ENCODE measurements at regions not wholly inside any gene's neighbourhood (a gene's known extent, or its start where the extent isn't known, plus 50 kb on each side); places are given as distances from the start of the nearest gene placed in this dataset.
"Not testable (repeated sequence)": the region's sequence is repeated elsewhere in the genome, so short reads cannot be mapped to it uniquely, and the experiment has no call there.

GRCh38 chr7:79775911-79776310, 322.4 kb upstream of the MAGI2 start:
- DNase-seq, result no peak

GRCh38 chr7:79774150-79774549, 320.7 kb upstream of the MAGI2 start:
- no peak for DNase-seq

GRCh38 chr7:79770970-79771369, 317.5 kb upstream of the MAGI2 start:
- no peak for DNase-seq

GRCh38 chr7:79770063-79770462, 316.6 kb upstream of the MAGI2 start:
- no peak for DNase-seq

- not testable (repeated sequence) for DNase-seq
Observed at GRCh38 chr7:79767876-79768560, 314.6 kb upstream of the MAGI2 start.

GRCh38 chr7:79767192-79767591, 313.7 kb upstream of the MAGI2 start:
- not testable (repeated sequence) for DNase-seq

GRCh38 chr7:79761876-79762429, 308.5 kb upstream of the MAGI2 start:
- no peak for DNase-seq

- DNase-seq, result not testable (repeated sequence)
Observed at GRCh38 chr7:79750941-79751340, 297.5 kb upstream of the MAGI2 start.

GRCh38 chr7:79749856-79750255, 296.4 kb upstream of the MAGI2 start:
- no peak for DNase-seq

GRCh38 chr7:79741684-79742083, 288.2 kb upstream of the MAGI2 start:
- DNase-seq, result no peak

GRCh38 chr7:79740076-79740475, 286.6 kb upstream of the MAGI2 start:
- DNase-seq, result no peak

- not testable (repeated sequence) for DNase-seq
Observed at GRCh38 chr7:79739036-79739709, 285.7 kb upstream of the MAGI2 start.

- DNase-seq, result no peak
Observed at GRCh38 chr7:79736418-79736817, 283.0 kb upstream of the MAGI2 start.

GRCh38 chr7:79735012-79735411, 281.5 kb upstream of the MAGI2 start:
- DNase-seq, result no peak

- DNase-seq, result no peak
Observed at GRCh38 chr7:79734181-79734580, 280.7 kb upstream of the MAGI2 start.

GRCh38 chr7:79732535-79732934, 279.1 kb upstream of the MAGI2 start:
- no peak for DNase-seq

GRCh38 chr7:79730971-79731370, 277.5 kb upstream of the MAGI2 start:
- no peak for DNase-seq

- no peak for DNase-seq
Observed at GRCh38 chr7:79723833-79724618, 270.6 kb upstream of the MAGI2 start.

- DNase-seq, result no peak
Observed at GRCh38 chr7:79722217-79722616, 268.8 kb upstream of the MAGI2 start.

- no peak for DNase-seq
Observed at GRCh38 chr7:79719216-79719615, 265.7 kb upstream of the MAGI2 start.

GRCh38 chr7:79716329-79716728, 262.9 kb upstream of the MAGI2 start:
- no peak for DNase-seq

GRCh38 chr7:79714081-79714480, 260.6 kb upstream of the MAGI2 start:
- DNase-seq, result no peak

- peak; percentile 22 for DNase-seq
Observed at GRCh38 chr7:79713276-79713675, 259.8 kb upstream of the MAGI2 start.

GRCh38 chr7:79711660-79712059, 258.2 kb upstream of the MAGI2 start:
- peak; percentile 17 for DNase-seq
